Ovary (tissue), 7 donors: ENCODE measurements at regions not wholly inside any gene's neighbourhood (a gene's known extent, or its start where the extent isn't known, plus 50 kb on each side); places are given as distances from the start of the nearest gene placed in this dataset.

ENCODE experiments used
- DNase-seq, 5 donors: peaks; one replicate each; pipeline ENCODE4 v3.0.0-alpha.2; 2019 to 2020
- H3K27ac ChIP-seq, 2 donors: fragments of 200-600 bp; one replicate each; pipeline versions ENCODE4 v1.5.1 to v1.8.0; 2019 to 2022
- H3K27me3 ChIP-seq: fragments of 200-600 bp; one replicate; pipeline ENCODE4 v1.8.0; 2022
- H3K36me3 ChIP-seq: fragments of 200-600 bp; sonication (generic); one replicate; pipeline ENCODE4 v1.5.1; 2019
- H3K4me1 ChIP-seq: one replicate; pipeline ENCODE4 v1.8.1; 2013; ENCODE audit warnings: mild to moderate bottlenecking, moderate library complexity; ENCODE audit not compliant: insufficient read depth
- H3K4me3 ChIP-seq: fragments of 200-600 bp; sonication (generic); one replicate; pipeline ENCODE4 v1.5.1; 2017
- H3K9me3 ChIP-seq, 2 donors: fragments of 200-600 bp in 1 of 2; sonication (generic) in 1 of 2; one replicate each; pipeline versions ENCODE4 v1.5.1 to v1.8.1; 2013 to 2019; ENCODE audit warnings: mild to moderate bottlenecking in 1 of 2, moderate library complexity in 1 of 2
- EP300 ChIP-seq: sonication (generic); formaldehyde crosslinking; IDR thresholded peaks from one replicate; pipeline ENCODE4 v1.6.1; 2017; ENCODE audit warnings: antibody characterized with exemption
- POLR2A ChIP-seq: fragments of 450-650 bp; IDR thresholded peaks from one replicate; pipeline ENCODE4 v1.6.1; 2017; ENCODE audit warnings: antibody characterized with exemption, mild to moderate bottlenecking, moderate library complexity
- WGBS, 3 donors: extraction: QIAGEN DNeasy Blood & Tissue Kit in 1 of 3; methylation state at CpG; one replicate each; pipeline versions ENCODE4 v1.1.5 to v1.1.7; 2013 to 2017; 5-methylcytosine and 5-hydroxymethylcytosine counted together
- intact Hi-C, 4 donors: fragments of 100-400 bp; cut with DNase I; formaldehyde crosslinking; loops; one replicate each; pipeline versions ENCODE4 v1.11.0 to v1.15.1; 2022 to 2023
- TF ChIP-seq, protein P1 (sequence below), 3 donors: fragments of 450-650 bp in 2 of 3; fragments of 200-600 bp in 1 of 3; IDR thresholded peaks; one replicate each; pipeline versions ENCODE4 v1.5.1 to v1.8.0; 2016 to 2022; ENCODE audit warnings: antibody characterized with exemption in 3 of 3, mild to moderate bottlenecking in 1 of 3
- donor health status: DM: no; HTN: no; CAD: no; lungs with moderate emphysema.
- donor health status: DM: no; HTN: no; CAD: no.
- donor health status: Bipolar disorder and iron deficiency.
- donor health status: DM: no; HTN: no; CAD: no.
- donor health status: DM: yes; HTN: yes; CAD: no.

- no peaks in the 10 kb centered on the region for H3K27me3 ChIP-seq
- H3K27ac ChIP-seq = no peak overlapping the region
- H3K9me3 ChIP-seq = no peaks in the 10 kb centered on the region
- 89 to 96% (median 90%) methylated on average over 1 of the region's 1 CpG for WGBS, 3 donors
- intact Hi-C loops = no loop called here
- DNase-seq = no peak
- TF ChIP-seq POLR2A = no peak
- TF ChIP-seq, protein P1, sequence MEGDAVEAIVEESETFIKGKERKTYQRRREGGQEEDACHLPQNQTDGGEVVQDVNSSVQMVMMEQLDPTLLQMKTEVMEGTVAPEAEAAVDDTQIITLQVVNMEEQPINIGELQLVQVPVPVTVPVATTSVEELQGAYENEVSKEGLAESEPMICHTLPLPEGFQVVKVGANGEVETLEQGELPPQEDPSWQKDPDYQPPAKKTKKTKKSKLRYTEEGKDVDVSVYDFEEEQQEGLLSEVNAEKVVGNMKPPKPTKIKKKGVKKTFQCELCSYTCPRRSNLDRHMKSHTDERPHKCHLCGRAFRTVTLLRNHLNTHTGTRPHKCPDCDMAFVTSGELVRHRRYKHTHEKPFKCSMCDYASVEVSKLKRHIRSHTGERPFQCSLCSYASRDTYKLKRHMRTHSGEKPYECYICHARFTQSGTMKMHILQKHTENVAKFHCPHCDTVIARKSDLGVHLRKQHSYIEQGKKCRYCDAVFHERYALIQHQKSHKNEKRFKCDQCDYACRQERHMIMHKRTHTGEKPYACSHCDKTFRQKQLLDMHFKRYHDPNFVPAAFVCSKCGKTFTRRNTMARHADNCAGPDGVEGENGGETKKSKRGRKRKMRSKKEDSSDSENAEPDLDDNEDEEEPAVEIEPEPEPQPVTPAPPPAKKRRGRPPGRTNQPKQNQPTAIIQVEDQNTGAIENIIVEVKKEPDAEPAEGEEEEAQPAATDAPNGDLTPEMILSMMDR (IDR thresholded peaks at IDR 0.05) = no peak
- TF ChIP-seq EP300 = no peak
- H3K4me1 ChIP-seq = no peaks in the 10 kb centered on the region
- H3K36me3 ChIP-seq = no peaks in the 10 kb centered on the region
- H3K4me3 ChIP-seq = no peak overlapping the region
Observed at GRCh38 chr3:40672861-40673260, 148.1 kb downstream of the ZNF621 start.

- H3K4me1 ChIP-seq = no peaks in the 10 kb centered on the region
- no peaks in the 10 kb centered on the region for H3K36me3 ChIP-seq
- 91 to 99% (median 92%) methylated on average over 3 of the region's 3 CpGs for WGBS, 3 donors
- no peak overlapping the region for H3K4me3 ChIP-seq
- no peak for DNase-seq
- H3K9me3 ChIP-seq = no peaks in the 10 kb centered on the region
- intact Hi-C loops = no loop called here
- H3K27ac ChIP-seq = no peak overlapping the region
- no peaks in the 10 kb centered on the region for H3K27me3 ChIP-seq
- no peak for TF ChIP-seq POLR2A
- TF ChIP-seq, protein P1 (IDR thresholded peaks at IDR 0.05) = no peak
- TF ChIP-seq EP300 = no peak
Observed at GRCh38 chr3:40677321-40677720, 152.6 kb downstream of the ZNF621 start.

- no peak for DNase-seq
- 90 to 94% (median 90%) methylated on average over 3 of the region's 3 CpGs for WGBS, 3 donors
- Histone ChIP-seq H3K27ac (no peak overlapping the region), H3K27me3 (no peaks in the 10 kb centered on the region), H3K4me1 (no peaks in the 10 kb centered on the region), H3K9me3 (no peaks in the 10 kb centered on the region), H3K4me3 (no peak overlapping the region), H3K36me3 (no peaks in the 10 kb centered on the region)
- intact Hi-C loops = no loop called here
- TF ChIP-seq, protein P1 (IDR thresholded peaks at IDR 0.05) = no peak
- TF ChIP-seq POLR2A = no peak
- TF ChIP-seq EP300 = no peak
Observed at GRCh38 chr3:40677749-40678148, 153.0 kb downstream of the ZNF621 start.

DNA sequence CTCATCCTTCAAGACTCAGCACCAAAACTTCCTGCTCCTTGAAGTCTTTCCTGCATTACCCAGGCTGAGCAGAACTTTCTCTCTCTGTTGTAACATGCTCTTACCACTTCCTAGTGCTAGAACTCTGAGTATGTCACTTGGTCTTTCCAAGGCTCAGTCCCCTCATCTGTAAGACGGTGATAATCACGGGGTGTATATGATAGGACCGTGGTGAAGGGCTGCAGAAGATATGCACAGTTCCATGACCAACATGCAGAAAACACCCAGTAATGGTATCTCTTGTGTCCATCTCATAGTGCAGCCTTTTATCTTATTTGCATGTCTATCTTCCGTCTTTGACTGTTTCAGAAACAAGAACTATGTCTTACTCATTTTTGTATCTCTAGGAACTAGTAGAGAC, 154.5 kb downstream of the ZNF621 start:
- Histone ChIP-seq H3K36me3 (no peaks in the 10 kb centered on the region), H3K4me3 (no peak overlapping the region), H3K4me1 (no peaks in the 10 kb centered on the region), H3K27me3 (no peaks in the 10 kb centered on the region), H3K27ac (no peak overlapping the region), H3K9me3 (no peaks in the 10 kb centered on the region)
- DNase-seq = no peak
- WGBS, 3 donors = 92 to 94% (median 92%) methylated on average over 4 of the region's 4 CpGs
- TF ChIP-seq, protein P1 (IDR thresholded peaks at IDR 0.05) = no peak
- TF ChIP-seq POLR2A (no peak), EP300 (no peak)
- intact Hi-C loops = no loop called here
